Bronchial epithelial cell (primary cell): ENCODE measurements at regions not wholly inside any gene's neighbourhood (a gene's known extent, or its start where the extent isn't known, plus 50 kb on each side); places are given as distances from the start of the nearest gene placed in this dataset.
A peak's percentile ranks its signal among the peaks of the same experiment; 100 is the strongest.

Experiments used
- DNase-seq: peaks from one replicate; pipeline ENCODE4 v3.0.0-alpha.2; 2010; ENCODE audit warnings: low read depth
- FAIRE-seq: peaks from 2 replicates; lab custom pipeline; 2011; peaks lifted over from hg19 to GRCh38; lab: Jason Lieb, UNC
- H3K27me3 ChIP-seq: 2 replicates; pipeline ENCODE4 v1.5.1; 2011; ENCODE audit warnings: low read length; ENCODE audit not compliant: control insufficient read depth, insufficient read depth
- H3K36me3 ChIP-seq: 2 replicates; pipeline ENCODE4 v1.5.1; 2011; ENCODE audit warnings: low read length; ENCODE audit not compliant: control insufficient read depth, insufficient read depth
- H3K4me3 ChIP-seq: 2 replicates; pipeline ENCODE4 v1.5.1; 2011; ENCODE audit warnings: mild to moderate bottlenecking, low read depth, low read length, control low read depth
- CTCF ChIP-seq: IDR thresholded peaks from 2 replicates; pipeline ENCODE4 v1.5.1; 2011; ENCODE audit warnings: mild to moderate bottlenecking, moderate library complexity, low read length, control low read depth, inconsistent platforms; ENCODE audit not compliant: insufficient read depth, severe bottlenecking

GRCh38 chr1:182120411-182121258 lies 59.1 kb upstream of the ZNF648 start:
- Histone ChIP-seq H3K4me3 (no peak overlapping the region), H3K27me3 (no peaks in the 10 kb centered on the region), H3K36me3 (no peaks in the 10 kb centered on the region)
- no peak for TF ChIP-seq CTCF
- FAIRE-seq (no peak), DNase-seq (peak; percentile 53)

GRCh38 chr1:182119631-182120030 lies 58.1 kb upstream of the ZNF648 start:
- Histone ChIP-seq H3K36me3 (no peaks in the 10 kb centered on the region), H3K27me3 (no peaks in the 10 kb centered on the region), H3K4me3 (no peak overlapping the region)
- DNase-seq (no peak), FAIRE-seq (no peak)
- TF ChIP-seq CTCF, result no peak

- DNase-seq (no peak), FAIRE-seq (no peak)
- H3K27me3 ChIP-seq, result no peaks in the 10 kb centered on the region
- no peaks in the 10 kb centered on the region for H3K36me3 ChIP-seq
- TF ChIP-seq CTCF, result no peak
- H3K4me3 ChIP-seq, result no peak overlapping the region
These were observed 57.3 kb upstream of the ZNF648 start for GRCh38 chr1:182118851-182119250.

- Histone ChIP-seq H3K36me3 (no peaks in the 10 kb centered on the region), H3K4me3 (no peak overlapping the region), H3K27me3 (no peaks in the 10 kb centered on the region)
- no peak for FAIRE-seq
- TF ChIP-seq CTCF, result no peak
- no peak for DNase-seq
These were observed 53.1 kb upstream of the ZNF648 start for GRCh38 chr1:182114627-182115023.

GRCh38 chr1:182113879-182114626 lies 52.5 kb upstream of the ZNF648 start:
- TF ChIP-seq CTCF, result no peak
- H3K36me3 ChIP-seq, result no peaks in the 10 kb centered on the region
- DNase-seq (no peak), FAIRE-seq (no peak)
- no peaks in the 10 kb centered on the region for H3K27me3 ChIP-seq
- no peak overlapping the region for H3K4me3 ChIP-seq
